Mononuclear cell (primary cell): ENCODE measurements at regions not wholly inside any gene's neighbourhood (a gene's known extent, or its start where the extent isn't known, plus 50 kb on each side); places are given as distances from the start of the nearest gene placed in this dataset.
"Not testable (repeated sequence)": the region's sequence is repeated elsewhere in the genome, so short reads cannot be mapped to it uniquely, and the experiment has no call there.

Source experiments
- H3K27me3 ChIP-seq: 2 replicates; pipeline ENCODE4 v1.6.0; 2011; ENCODE audit warnings: low read length, control low read depth; ENCODE audit not compliant: insufficient read depth
- H3K4me1 ChIP-seq: 2 replicates; pipeline ENCODE4 v1.5.1; 2011; ENCODE audit warnings: mild to moderate bottlenecking, low read length, control low read depth; ENCODE audit not compliant: insufficient read depth
- H3K4me3 ChIP-seq: 2 replicates; pipeline ENCODE4 v1.5.1; 2011; ENCODE audit warnings: mild to moderate bottlenecking, low read length, moderate library complexity
- H3K9me3 ChIP-seq: 2 replicates; pipeline ENCODE4 v1.5.1; 2011; ENCODE audit warnings: low read depth, mild to moderate bottlenecking, control low read depth, low read length

GRCh38 chr6:131478740-131479211, 94.2 kb upstream of the ARG1 start:
- not testable (repeated sequence) for H3K9me3 ChIP-seq

GRCh38 chr6:131486608-131487007, 86.4 kb upstream of the ARG1 start:
- H3K4me1 ChIP-seq, result no peaks in the 10 kb centered on the region
- H3K27me3 ChIP-seq, result no peaks in the 10 kb centered on the region
- no peaks in the 10 kb centered on the region for H3K9me3 ChIP-seq
- H3K4me3 ChIP-seq, result no peak overlapping the region

More at GRCh38 chr6:131478740-131479211, 94.2 kb upstream of the ARG1 start:
- H3K27me3 ChIP-seq, H3K4me1 ChIP-seq, H3K4me3 ChIP-seq: not testable (repeated sequence)

- no peaks in the 10 kb centered on the region for H3K9me3 ChIP-seq
- H3K4me3 ChIP-seq, result no peak overlapping the region
- no peaks in the 10 kb centered on the region for H3K27me3 ChIP-seq
- no peaks in the 10 kb centered on the region for H3K4me1 ChIP-seq
These were observed 84.2 kb upstream of the ARG1 start for GRCh38 chr6:131488780-131489179.

GRCh38 chr6:131490441-131490840, 82.6 kb upstream of the ARG1 start:
- Histone ChIP-seq H3K4me1 (no peaks in the 10 kb centered on the region), H3K9me3 (no peaks in the 10 kb centered on the region)

GRCh38 chr6:131492932-131493573, 80.0 kb upstream of the ARG1 start:
- no peaks in the 10 kb centered on the region for H3K4me1 ChIP-seq
- no peak overlapping the region for H3K4me3 ChIP-seq
- no peaks in the 10 kb centered on the region for H3K9me3 ChIP-seq
- H3K27me3 ChIP-seq, result no peaks in the 10 kb centered on the region

More at GRCh38 chr6:131490441-131490840, 82.6 kb upstream of the ARG1 start:
- Histone ChIP-seq H3K27me3 (no peaks in the 10 kb centered on the region), H3K4me3 (no peak overlapping the region)

GRCh38 chr6:131504387-131504786, 68.6 kb upstream of the ARG1 start:
- H3K27me3 ChIP-seq, H3K4me1 ChIP-seq, H3K9me3 ChIP-seq, H3K4me3 ChIP-seq: not testable (repeated sequence)

- Histone ChIP-seq H3K4me1 (no peaks in the 10 kb centered on the region), H3K27me3 (no peaks in the 10 kb centered on the region), H3K9me3 (no peaks in the 10 kb centered on the region), H3K4me3 (no peak overlapping the region)
These were observed 62.9 kb upstream of the ARG1 start for GRCh38 chr6:131510094-131510493.

- Histone ChIP-seq H3K4me3 (no peak overlapping the region), H3K27me3 (no peaks in the 10 kb centered on the region), H3K4me1 (no peaks in the 10 kb centered on the region), H3K9me3 (no peaks in the 10 kb centered on the region)
These were observed 62.4 kb upstream of the ARG1 start for GRCh38 chr6:131510591-131510990.

- Histone ChIP-seq H3K27me3 (no peaks in the 10 kb centered on the region), H3K9me3 (no peaks in the 10 kb centered on the region), H3K4me1 (peaks cover 10% of the 10 kb centered on the region), H3K4me3 (no peak overlapping the region)
These were observed 53.2 kb upstream of the ARG1 start for GRCh38 chr6:131519670-131520436.
